Kidney (tissue), 13 donors: ENCODE measurements at regions not wholly inside any gene's neighbourhood (a gene's known extent, or its start where the extent isn't known, plus 50 kb on each side); places are given as distances from the start of the nearest gene placed in this dataset.
"Not testable (repeated sequence)": the region's sequence is repeated elsewhere in the genome, so short reads cannot be mapped to it uniquely, and the experiment has no call there.

Experiments
- DNase-seq, 5 donors: peaks; one replicate each; pipeline ENCODE4 v3.0.0-alpha.2; 2013 to 2020
- FAIRE-seq: peaks from 2 replicates; lab custom pipeline; 2012; peaks lifted over from hg19 to GRCh38; lab: Jason Lieb, UNC
- H3K27ac ChIP-seq, 2 donors: one replicate each; pipeline ENCODE4 v1.7.0; 2013; ENCODE audit warnings: low read depth in 2 of 2, low read length in 2 of 2, inconsistent platforms in 1 of 2
- H3K27me3 ChIP-seq: one replicate; pipeline ENCODE4 v1.7.1; 2013; ENCODE audit warnings: low read length, inconsistent platforms; ENCODE audit not compliant: control insufficient read depth, insufficient read depth
- H3K36me3 ChIP-seq, 3 donors: one replicate each; pipeline versions ENCODE4 v1.7.0 to v1.7.1; 2013; ENCODE audit warnings: low read length in 3 of 3, control low read depth in 1 of 3, inconsistent platforms in 1 of 3; ENCODE audit not compliant: insufficient read depth in 3 of 3, control insufficient read depth in 2 of 3
- H3K4me1 ChIP-seq, 3 donors: one replicate each; pipeline versions ENCODE4 v1.7.0 to v1.7.1; 2013; ENCODE audit warnings: low read length in 3 of 3, inconsistent platforms in 1 of 3, low read depth in 1 of 3; ENCODE audit not compliant: control insufficient read depth in 2 of 3, insufficient read depth in 2 of 3
- H3K4me3 ChIP-seq, 3 donors: one replicate each; pipeline versions ENCODE4 v1.7.0 to v1.8.1; 2013; ENCODE audit warnings: low read length in 3 of 3, control low read depth in 1 of 3, inconsistent platforms in 1 of 3
- H3K9ac ChIP-seq, 3 donors: one replicate each; pipeline versions ENCODE4 v1.7.0 to v1.7.1; 2013; ENCODE audit warnings: low read length in 3 of 3, control low read depth in 1 of 3, inconsistent platforms in 1 of 3
- H3K9me3 ChIP-seq, 3 donors: one replicate each; pipeline versions ENCODE4 v1.7.0 to v1.7.1; 2013; ENCODE audit warnings: low read length in 3 of 3, control low read depth in 1 of 3, inconsistent platforms in 1 of 3; ENCODE audit not compliant: control insufficient read depth in 2 of 3, insufficient read depth in 1 of 3
- intact Hi-C: fragments of 100-400 bp; cut with DNase I; formaldehyde crosslinking; loops from one replicate; pipeline ENCODE4 v1.11.1; 2022
- TF ChIP-seq, protein P1 (sequence below): IDR thresholded peaks from 3 replicates; pipeline ENCODE4 v1.5.1; 2012; ENCODE audit warnings: mild to moderate bottlenecking, moderate library complexity, borderline replicate concordance; ENCODE audit not compliant: insufficient read depth; ENCODE audit errors: extremely low read depth
- donor health status: control.
- donor health status: control.
- donor health status: control.
- donor health status: control.
- donor health status: control.
- donor health status: DM: yes; HTN: yes; CAD: no.
- donor health status: Normal renal cell carcinoma (clear cell type).

DNA sequence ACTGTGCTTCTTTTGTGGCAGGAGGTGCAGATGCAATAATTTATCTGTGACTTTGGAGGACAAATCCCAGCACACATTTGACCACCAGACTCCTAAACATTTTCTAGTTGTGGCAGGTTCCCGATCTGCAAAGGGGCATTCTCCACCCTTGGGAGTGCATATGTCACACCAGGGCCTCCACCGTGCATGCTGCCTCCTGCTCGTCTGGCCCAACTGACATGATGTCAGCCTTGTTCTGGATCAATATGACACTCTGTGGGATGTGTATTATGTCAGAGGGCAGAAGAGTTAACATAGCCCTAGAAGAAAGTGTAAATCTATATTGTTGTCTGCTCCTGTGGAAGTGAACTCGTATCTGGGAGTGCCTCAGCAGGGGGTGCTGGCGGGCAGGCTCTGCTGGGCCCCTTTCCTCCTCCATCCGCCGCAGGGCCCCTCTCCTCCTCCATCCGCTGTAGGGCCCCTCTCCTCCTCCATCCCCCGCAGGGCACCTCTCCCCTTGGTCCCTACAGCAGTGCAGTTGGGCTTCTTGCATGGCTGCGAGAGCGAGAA, 97.7 kb upstream of the PPP1R26 start:
- intact Hi-C loops: no loop called here
- FAIRE-seq: no peak
- Histone ChIP-seq H3K36me3 (no peaks in the 10 kb centered on the region), H3K27ac (no peak overlapping the region), H3K9me3 (peaks cover 0 to 5% (median 0%) of the 10 kb centered on the region in 3 donors), H3K27me3 (no peaks in the 10 kb centered on the region), H3K4me1 (no peaks in the 10 kb centered on the region), H3K4me3 (no peak overlapping the region), H3K9ac (no peak overlapping the region)
- no peak for DNase-seq
- TF ChIP-seq, protein P1, sequence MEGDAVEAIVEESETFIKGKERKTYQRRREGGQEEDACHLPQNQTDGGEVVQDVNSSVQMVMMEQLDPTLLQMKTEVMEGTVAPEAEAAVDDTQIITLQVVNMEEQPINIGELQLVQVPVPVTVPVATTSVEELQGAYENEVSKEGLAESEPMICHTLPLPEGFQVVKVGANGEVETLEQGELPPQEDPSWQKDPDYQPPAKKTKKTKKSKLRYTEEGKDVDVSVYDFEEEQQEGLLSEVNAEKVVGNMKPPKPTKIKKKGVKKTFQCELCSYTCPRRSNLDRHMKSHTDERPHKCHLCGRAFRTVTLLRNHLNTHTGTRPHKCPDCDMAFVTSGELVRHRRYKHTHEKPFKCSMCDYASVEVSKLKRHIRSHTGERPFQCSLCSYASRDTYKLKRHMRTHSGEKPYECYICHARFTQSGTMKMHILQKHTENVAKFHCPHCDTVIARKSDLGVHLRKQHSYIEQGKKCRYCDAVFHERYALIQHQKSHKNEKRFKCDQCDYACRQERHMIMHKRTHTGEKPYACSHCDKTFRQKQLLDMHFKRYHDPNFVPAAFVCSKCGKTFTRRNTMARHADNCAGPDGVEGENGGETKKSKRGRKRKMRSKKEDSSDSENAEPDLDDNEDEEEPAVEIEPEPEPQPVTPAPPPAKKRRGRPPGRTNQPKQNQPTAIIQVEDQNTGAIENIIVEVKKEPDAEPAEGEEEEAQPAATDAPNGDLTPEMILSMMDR: no peak

DNA sequence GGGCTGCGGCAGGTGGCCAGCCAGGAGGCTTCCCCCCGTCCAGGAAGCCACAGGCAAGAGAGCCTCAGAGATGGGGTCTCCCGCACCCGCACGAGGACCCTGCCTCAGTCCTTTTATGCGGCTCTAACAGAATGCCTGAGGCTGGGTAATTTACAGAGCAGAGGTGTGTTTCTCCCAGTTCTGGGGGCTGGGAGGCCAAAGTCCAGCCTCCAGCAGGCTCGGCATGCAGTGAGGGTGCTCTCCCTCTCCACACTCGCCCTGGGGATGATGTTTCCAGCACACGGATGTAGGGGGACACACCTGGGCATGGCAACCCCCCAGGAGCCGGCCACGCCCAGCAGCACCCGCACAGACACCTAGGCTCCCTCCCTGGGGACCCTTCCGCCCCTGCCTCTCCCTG, 95.4 kb upstream of the PPP1R26 start:
- H3K9ac ChIP-seq: no peak overlapping the region
- no peak overlapping the region for H3K27ac ChIP-seq
- H3K4me3 ChIP-seq: no peak overlapping the region
- FAIRE-seq (no peak), DNase-seq (no peak)
- no peaks in the 10 kb centered on the region for H3K27me3 ChIP-seq
- H3K9me3 ChIP-seq: peaks cover 0 to 4% (median 0%) of the 10 kb centered on the region in 3 donors
- no peaks in the 10 kb centered on the region for H3K36me3 ChIP-seq
- H3K4me1 ChIP-seq: no peaks in the 10 kb centered on the region
- TF ChIP-seq, protein P1: no peak
- intact Hi-C loops: no loop called here

DNA sequence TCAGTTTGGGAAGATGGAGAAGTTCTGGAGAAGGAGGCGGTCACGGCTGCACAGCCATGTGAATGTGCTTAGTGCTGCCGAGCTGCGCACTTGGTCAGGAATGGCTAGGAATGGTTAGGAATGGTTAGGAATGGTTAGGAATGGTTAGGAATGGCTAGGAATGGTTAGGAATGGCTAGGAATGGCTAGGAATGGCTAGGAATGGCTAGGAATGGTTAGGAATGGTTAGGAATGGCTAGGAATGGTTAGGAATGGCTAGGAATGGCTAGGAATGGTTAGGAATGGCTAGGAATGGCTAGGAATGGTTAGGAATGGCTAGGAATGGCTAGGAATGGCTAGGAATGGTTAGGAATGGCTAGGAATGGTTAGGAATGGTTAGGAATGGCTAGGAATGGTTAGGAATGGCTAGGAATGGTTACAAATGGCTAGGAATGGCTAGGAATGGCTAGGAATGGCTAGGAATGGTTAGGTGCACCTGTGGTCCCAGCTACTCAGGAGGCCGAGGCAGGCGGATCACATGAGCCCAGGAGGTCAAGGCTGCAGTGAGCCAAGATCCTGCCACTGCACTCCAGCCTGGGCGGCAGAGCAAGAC, 94.7 kb upstream of the PPP1R26 start:
- H3K4me1 ChIP-seq, H3K27me3 ChIP-seq, H3K9me3 ChIP-seq, H3K27ac ChIP-seq, DNase-seq, H3K36me3 ChIP-seq, H3K9ac ChIP-seq, H3K4me3 ChIP-seq, FAIRE-seq, intact Hi-C loops: not testable (repeated sequence)

DNA sequence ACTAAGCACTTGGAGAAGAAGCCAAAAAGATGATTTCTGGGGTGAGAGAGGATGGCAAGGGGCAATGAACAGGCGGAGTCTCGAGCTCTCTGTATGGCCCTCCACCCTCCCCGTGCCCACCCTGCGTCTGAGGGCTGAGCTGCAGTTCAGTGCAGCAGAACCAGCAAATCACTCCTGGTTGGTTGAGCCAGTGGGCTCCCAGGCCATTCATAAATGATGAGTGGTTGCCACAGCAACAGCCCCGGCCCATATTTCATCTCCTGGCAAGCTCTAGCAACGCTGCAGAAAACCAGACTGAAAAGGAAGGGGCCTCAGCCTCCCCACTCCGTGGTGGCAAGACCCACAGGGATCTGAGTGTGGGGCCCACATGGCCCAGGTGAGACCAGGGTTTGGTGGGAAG, 93.8 kb upstream of the PPP1R26 start:
- Histone ChIP-seq H3K4me3 (no peak overlapping the region), H3K27me3 (no peaks in the 10 kb centered on the region), H3K9me3 (no peaks in the 10 kb centered on the region), H3K36me3 (no peaks in the 10 kb centered on the region), H3K9ac (no peak overlapping the region), H3K4me1 (no peaks in the 10 kb centered on the region), H3K27ac (no peak overlapping the region)
- intact Hi-C loops: no loop called here
- DNase-seq (peak in 1 of 5 donors; percentile 7), FAIRE-seq (no peak)
- TF ChIP-seq, protein P1: no peak
